Neural crest cell (in vitro differentiated cells): ENCODE measurements at regions not wholly inside any gene's neighbourhood (a gene's known extent, or its start where the extent isn't known, plus 50 kb on each side); places are given as distances from the start of the nearest gene placed in this dataset.
A peak's percentile ranks its signal among the peaks of the same experiment; 100 is the strongest.

Experiments used
- DNase-seq: peaks from one replicate; pipeline ENCODE4 v3.0.0; 2021; ENCODE audit warnings: low read depth, mixed read lengths, low spot score
- H3K27ac Mint-ChIP-seq: one replicate; pipeline ENCODE4 v1.8.0; 2021; ENCODE audit warnings: mild to moderate bottlenecking, mixed read lengths; ENCODE audit not compliant: unreplicated experiment
- H3K27me3 Mint-ChIP-seq: 2 replicates; pipeline ENCODE4 v1.8.0; 2021; ENCODE audit warnings: low read depth, mild to moderate bottlenecking, mixed read lengths
- H3K36me3 Mint-ChIP-seq: 2 replicates; pipeline ENCODE4 v1.8.0; 2021; ENCODE audit warnings: low read depth, mild to moderate bottlenecking, mixed read lengths
- H3K4me1 Mint-ChIP-seq: 2 replicates; pipeline ENCODE4 v1.8.0; 2021; ENCODE audit warnings: mixed read lengths
- H3K4me3 Mint-ChIP-seq: one replicate; pipeline ENCODE4 v1.8.0; 2021; ENCODE audit warnings: mild to moderate bottlenecking, mixed read lengths
- H3K9me3 Mint-ChIP-seq: 2 replicates; pipeline ENCODE4 v1.8.0; 2021; ENCODE audit warnings: mixed read lengths
- CTCF ChIP-seq: fragments of 200-600 bp; sonication (generic); conservative IDR thresholded peaks from 2 replicates; pipeline ENCODE4 v1.5.0; 2021; ENCODE audit warnings: antibody characterized with exemption, mild to moderate bottlenecking

GRCh38 chr9:94159069-94159939 is 75.0 kb downstream of the PTPDC1 start:
- peaks cover 2% of the 10 kb centered on the region for H3K27me3 Mint-ChIP-seq
- H3K27ac Mint-ChIP-seq, result peak overlapping the region; percentile 76
- H3K4me1 Mint-ChIP-seq, result peaks cover 6% of the 10 kb centered on the region
- TF ChIP-seq CTCF, result no peak
- DNase-seq, result no peak
- H3K9me3 Mint-ChIP-seq, result peaks cover 2% of the 10 kb centered on the region
- H3K4me3 Mint-ChIP-seq, result no peak overlapping the region
- no peaks in the 10 kb centered on the region for H3K36me3 Mint-ChIP-seq

- Mint-ChIP-seq H3K9me3 (no peaks in the 10 kb centered on the region), H3K4me1 (peaks cover 16% of the 10 kb centered on the region), H3K27ac (peak overlapping the region; percentile 20), H3K4me3 (peak overlapping the region; percentile 21), H3K36me3 (no peaks in the 10 kb centered on the region), H3K27me3 (peaks cover 2% of the 10 kb centered on the region)
- DNase-seq, result no peak
- TF ChIP-seq CTCF, result peak; percentile 19
Measured at GRCh38 chr9:94160594-94161501, 76.6 kb downstream of the PTPDC1 start.

- DNase-seq, result no peak
- no peaks in the 10 kb centered on the region for H3K9me3 Mint-ChIP-seq
Measured at GRCh38 chr9:94161673-94162072, 77.4 kb downstream of the PTPDC1 start.

GRCh38 chr9:94164806-94165549 is 80.7 kb downstream of the PTPDC1 start:
- peaks cover 2% of the 10 kb centered on the region for H3K27me3 Mint-ChIP-seq
- H3K4me1 Mint-ChIP-seq, result peaks cover 36% of the 10 kb centered on the region
- no peak for TF ChIP-seq CTCF
- peak overlapping the region; percentile 72 for H3K27ac Mint-ChIP-seq
- no peaks in the 10 kb centered on the region for H3K36me3 Mint-ChIP-seq
- peak overlapping the region; percentile 87 for H3K4me3 Mint-ChIP-seq
- no peaks in the 10 kb centered on the region for H3K9me3 Mint-ChIP-seq
- DNase-seq, result no peak

More at GRCh38 chr9:94161673-94162072, 77.4 kb downstream of the PTPDC1 start:
- Mint-ChIP-seq H3K27me3 (peaks cover 2% of the 10 kb centered on the region), H3K36me3 (no peaks in the 10 kb centered on the region), H3K27ac (peak overlapping the region; percentile 27), H3K4me3 (no peak overlapping the region), H3K4me1 (peaks cover 16% of the 10 kb centered on the region)
- no peak for TF ChIP-seq CTCF
